Fibroblast of lung (primary cell): ENCODE measurements at regions not wholly inside any gene's neighbourhood (a gene's known extent, or its start where the extent isn't known, plus 50 kb on each side); places are given as distances from the start of the nearest gene placed in this dataset.

ENCODE experiments used
- DNase-seq, 2 donors: peaks; one replicate each; pipeline versions ENCODE4 v3.0.0 to v3.0.0-alpha.2; 2010; ENCODE audit warnings: low read depth in 2 of 2
- H2AFZ ChIP-seq: 2 replicates; pipeline ENCODE4 v1.5.1; 2012; ENCODE audit warnings: low read length, control low read depth, inconsistent platforms
- H3K27ac ChIP-seq: 2 replicates; pipeline ENCODE4 v1.5.1; 2011; ENCODE audit warnings: low read length, control low read depth; ENCODE audit not compliant: insufficient read depth
- H3K27me3 ChIP-seq: 2 replicates; pipeline ENCODE4 v1.5.1; 2011; ENCODE audit warnings: mild to moderate bottlenecking, low read length; ENCODE audit not compliant: control insufficient read depth, insufficient read depth
- H3K36me3 ChIP-seq: 2 replicates; pipeline ENCODE4 v1.5.1; 2011; ENCODE audit warnings: low read length; ENCODE audit not compliant: control insufficient read depth, insufficient read depth
- H3K4me1 ChIP-seq: 2 replicates; pipeline ENCODE4 v1.5.1; 2011; ENCODE audit warnings: low read length; ENCODE audit not compliant: control insufficient read depth, insufficient read depth; ENCODE audit errors: extremely low read depth
- H3K4me2 ChIP-seq: 2 replicates; pipeline ENCODE4 v1.5.1; 2011; ENCODE audit warnings: low read length, control low read depth; ENCODE audit not compliant: insufficient read depth; ENCODE audit errors: extremely low read depth
- H3K4me3 ChIP-seq, 4 experiments: fragments of 200-600 bp in 1 of 4; sonication (generic) in 1 of 4; replicated peaks in 1 of 4; 2 replicates each; pipeline ENCODE4 v1.5.1; 2011 to 2016; ENCODE audit warnings: low read length in 4 of 4, low read depth in 3 of 4, mild to moderate bottlenecking in 3 of 4, control low read depth in 2 of 4, inconsistent platforms in 1 of 4, mixed read lengths in 1 of 4; ENCODE audit not compliant: insufficient read depth in 1 of 4; ENCODE audit errors: control extremely low read depth in 1 of 4
- H3K79me2 ChIP-seq: 2 replicates; pipeline ENCODE4 v1.5.1; 2012; ENCODE audit warnings: mild to moderate bottlenecking, low read length, inconsistent platforms; ENCODE audit not compliant: control insufficient read depth, insufficient read depth
- H3K9ac ChIP-seq: 2 replicates; pipeline ENCODE4 v1.5.1; 2011; ENCODE audit warnings: mild to moderate bottlenecking, low read length, control low read depth; ENCODE audit not compliant: insufficient read depth
- H3K9me3 ChIP-seq: 2 replicates; pipeline ENCODE4 v1.5.1; 2012; ENCODE audit warnings: low read depth, low read length; ENCODE audit not compliant: control insufficient read depth, insufficient read depth
- H4K20me1 ChIP-seq: 2 replicates; pipeline ENCODE4 v1.5.1; 2011; ENCODE audit warnings: low read length; ENCODE audit not compliant: control insufficient read depth, insufficient read depth; ENCODE audit errors: extremely low read depth
- CTCF ChIP-seq, 2 donors: IDR thresholded peaks in 1 of 2; conservative IDR thresholded peaks in 1 of 2; 1 replicate in 1 of 2; 2 replicates in 1 of 2; pipeline ENCODE4 v1.5.1; 2011 to 2012; ENCODE audit warnings: low read length in 2 of 2, control low read depth in 1 of 2, inconsistent platforms in 1 of 2, low read depth in 1 of 2, mild to moderate bottlenecking in 1 of 2
- EZH2 ChIP-seq: IDR thresholded peaks from 2 replicates; pipeline ENCODE4 v1.5.1; 2012; ENCODE audit warnings: low read length, control low read depth, mild to moderate bottlenecking; ENCODE audit errors: missing control alignments

GRCh38 chr2:58606799-58607198 lies 365.7 kb upstream of the FANCL start:
- Histone ChIP-seq H2AFZ (no peak overlapping the region), H3K27me3 (no peaks in the 10 kb centered on the region), H3K79me2 (no peaks in the 10 kb centered on the region), H3K36me3 (no peaks in the 10 kb centered on the region), H3K4me1 (no peaks in the 10 kb centered on the region), H3K27ac (no peak overlapping the region), H3K9me3 (no peaks in the 10 kb centered on the region), H4K20me1 (no peaks in the 10 kb centered on the region), H3K4me2 (no peak overlapping the region), H3K9ac (no peak overlapping the region), H3K4me3 (no peak overlapping the region)
- DNase-seq = peak in 1 of 2 donors; percentile 68
- TF ChIP-seq CTCF (conservative IDR thresholded peaks at IDR 0.05 in 1 of 2, IDR thresholded peaks at IDR 0.05 in 1 of 2; ENCODE audit: low read depth in 1 of 2, low read length in 2 of 2) (no peak), EZH2 (no peak)

DNA sequence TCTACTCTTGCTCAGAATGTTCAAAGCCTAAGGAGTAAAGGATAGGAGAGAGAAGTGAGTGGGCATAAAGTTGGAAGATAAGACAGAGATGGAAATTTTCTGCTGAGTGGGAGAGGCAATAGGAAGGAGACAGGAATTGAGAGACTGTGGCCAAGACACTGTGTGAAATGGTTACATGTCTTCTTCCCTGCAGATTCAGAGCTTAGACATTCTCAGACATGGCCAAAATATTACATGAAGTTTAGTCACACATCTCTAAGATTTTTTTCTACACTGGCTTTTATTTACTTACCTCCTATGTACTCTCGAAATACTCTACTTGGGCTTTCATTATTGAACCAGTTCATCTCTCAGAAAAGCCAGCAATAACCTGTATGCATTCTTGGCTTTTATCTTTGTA lies 363.0 kb upstream of the FANCL start:
- no peak overlapping the region for H3K27ac ChIP-seq
- TF ChIP-seq EZH2 (no peak), CTCF (conservative IDR thresholded peaks at IDR 0.05 in 1 of 2, IDR thresholded peaks at IDR 0.05 in 1 of 2; ENCODE audit: low read depth in 1 of 2, low read length in 2 of 2) (no peak)
- H3K9ac ChIP-seq = no peak overlapping the region
- H3K9me3 ChIP-seq = no peaks in the 10 kb centered on the region
- no peaks in the 10 kb centered on the region for H3K36me3 ChIP-seq
- H4K20me1 ChIP-seq = no peaks in the 10 kb centered on the region
- no peak overlapping the region for H3K4me3 ChIP-seq
- H3K4me2 ChIP-seq = no peak overlapping the region
- DNase-seq = peak in 1 of 2 donors; percentile 17
- no peak overlapping the region for H2AFZ ChIP-seq
- H3K27me3 ChIP-seq = no peaks in the 10 kb centered on the region
- no peaks in the 10 kb centered on the region for H3K4me1 ChIP-seq
- H3K79me2 ChIP-seq = no peaks in the 10 kb centered on the region

DNA sequence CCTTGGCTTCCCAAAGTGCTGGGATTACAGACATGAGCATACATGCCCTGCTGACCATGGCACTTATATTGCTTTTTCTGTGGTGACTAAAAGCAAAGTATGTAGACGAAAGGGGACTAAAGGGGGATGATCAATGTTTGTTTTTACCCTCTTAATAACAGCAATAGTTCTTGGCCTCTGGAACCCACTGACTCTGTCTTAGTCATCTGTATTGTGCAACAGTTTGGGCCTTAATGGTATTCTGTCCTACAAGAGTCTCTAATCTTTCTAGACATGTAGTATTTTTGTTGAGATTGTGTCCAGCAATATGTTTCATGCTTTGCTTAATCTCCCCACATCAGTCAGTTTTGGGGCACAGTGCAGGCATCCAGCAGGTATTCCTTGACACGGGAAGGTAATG lies 359.9 kb upstream of the FANCL start:
- no peak overlapping the region for H3K9ac ChIP-seq
- DNase-seq = peak; percentile 35 to 77
- H3K27ac ChIP-seq = no peak overlapping the region
- TF ChIP-seq EZH2 (no peak), CTCF (conservative IDR thresholded peaks at IDR 0.05 in 1 of 2, IDR thresholded peaks at IDR 0.05 in 1 of 2; ENCODE audit: low read depth in 1 of 2, low read length in 2 of 2) (no peak)
- no peak overlapping the region for H3K4me2 ChIP-seq
- H3K36me3 ChIP-seq = no peaks in the 10 kb centered on the region
- no peak overlapping the region for H2AFZ ChIP-seq
- H3K4me1 ChIP-seq = no peaks in the 10 kb centered on the region
- no peak overlapping the region for H3K4me3 ChIP-seq
- no peaks in the 10 kb centered on the region for H3K9me3 ChIP-seq
- no peaks in the 10 kb centered on the region for H3K79me2 ChIP-seq
- no peaks in the 10 kb centered on the region for H4K20me1 ChIP-seq
- H3K27me3 ChIP-seq = no peaks in the 10 kb centered on the region
